Endothelial cell (in vitro differentiated cells): ENCODE measurements at regions not wholly inside any gene's neighbourhood (a gene's known extent, or its start where the extent isn't known, plus 50 kb on each side); places are given as distances from the start of the nearest gene placed in this dataset.

ENCODE experiments used
- DNase-seq: peaks from one replicate; pipeline ENCODE4 v3.0.0; 2021; ENCODE audit warnings: low spot score
- H3K27ac Mint-ChIP-seq: one replicate; pipeline ENCODE4 v1.8.0; 2021; ENCODE audit warnings: mixed read lengths, inconsistent platforms; ENCODE audit not compliant: unreplicated experiment
- H3K27me3 Mint-ChIP-seq: one replicate; pipeline ENCODE4 v1.8.0; 2021; ENCODE audit warnings: mild to moderate bottlenecking, moderate library complexity, mixed read lengths, inconsistent platforms; ENCODE audit not compliant: unreplicated experiment
- H3K36me3 Mint-ChIP-seq: one replicate; pipeline ENCODE4 v1.8.0; 2021; ENCODE audit warnings: mild to moderate bottlenecking, low read depth, mixed read lengths, inconsistent platforms; ENCODE audit not compliant: unreplicated experiment
- H3K4me1 Mint-ChIP-seq: one replicate; pipeline ENCODE4 v1.8.0; 2021; ENCODE audit warnings: mild to moderate bottlenecking, mixed read lengths, inconsistent platforms; ENCODE audit not compliant: unreplicated experiment
- H3K4me3 Mint-ChIP-seq: one replicate; pipeline ENCODE4 v1.8.0; 2021; ENCODE audit warnings: mild to moderate bottlenecking, mixed read lengths, inconsistent platforms; ENCODE audit not compliant: unreplicated experiment
- H3K9me3 Mint-ChIP-seq: one replicate; pipeline ENCODE4 v1.8.0; 2021; ENCODE audit warnings: mixed read lengths, inconsistent platforms; ENCODE audit not compliant: unreplicated experiment
- CTCF ChIP-seq: fragments of 200-600 bp; sonication (generic); IDR thresholded peaks from one replicate; pipeline ENCODE4 v1.5.0; 2021; ENCODE audit warnings: antibody characterized with exemption; ENCODE audit not compliant: unreplicated experiment

GRCh38 chr9:104280178-104280560, 186.1 kb downstream of the SMC2 start:
- H3K27ac Mint-ChIP-seq = no peak overlapping the region

GRCh38 chr9:104280711-104281110, 186.6 kb downstream of the SMC2 start:
- Mint-ChIP-seq H3K4me1 (no peaks in the 10 kb centered on the region), H3K27ac (no peak overlapping the region), H3K9me3 (no peaks in the 10 kb centered on the region)

More at GRCh38 chr9:104280178-104280560, 186.1 kb downstream of the SMC2 start:
- DNase-seq = no peak
- Mint-ChIP-seq H3K9me3 (no peaks in the 10 kb centered on the region), H3K36me3 (no peaks in the 10 kb centered on the region), H3K27me3 (no peaks in the 10 kb centered on the region), H3K4me1 (no peaks in the 10 kb centered on the region), H3K4me3 (no peak overlapping the region)
- TF ChIP-seq CTCF = no peak

GRCh38 chr9:104286187-104286586, 192.1 kb downstream of the SMC2 start:
- TF ChIP-seq CTCF = no peak
- Mint-ChIP-seq H3K27ac (no peak overlapping the region), H3K9me3 (no peaks in the 10 kb centered on the region), H3K27me3 (no peaks in the 10 kb centered on the region), H3K4me3 (no peak overlapping the region), H3K4me1 (no peaks in the 10 kb centered on the region), H3K36me3 (no peaks in the 10 kb centered on the region)
- DNase-seq = no peak

More at GRCh38 chr9:104280711-104281110, 186.6 kb downstream of the SMC2 start:
- H3K4me3 Mint-ChIP-seq = no peak overlapping the region
- H3K36me3 Mint-ChIP-seq = no peaks in the 10 kb centered on the region
- DNase-seq = no peak
- no peak for TF ChIP-seq CTCF
- no peaks in the 10 kb centered on the region for H3K27me3 Mint-ChIP-seq

GRCh38 chr9:104286799-104287198, 192.7 kb downstream of the SMC2 start:
- no peak overlapping the region for H3K4me3 Mint-ChIP-seq
- no peaks in the 10 kb centered on the region for H3K36me3 Mint-ChIP-seq
- H3K9me3 Mint-ChIP-seq = no peaks in the 10 kb centered on the region
- no peak for DNase-seq
- H3K27ac Mint-ChIP-seq = no peak overlapping the region
- no peaks in the 10 kb centered on the region for H3K27me3 Mint-ChIP-seq
- TF ChIP-seq CTCF = no peak
- H3K4me1 Mint-ChIP-seq = no peaks in the 10 kb centered on the region

- Mint-ChIP-seq H3K9me3 (no peaks in the 10 kb centered on the region), H3K27ac (no peak overlapping the region), H3K36me3 (no peaks in the 10 kb centered on the region), H3K27me3 (no peaks in the 10 kb centered on the region), H3K4me1 (no peaks in the 10 kb centered on the region), H3K4me3 (no peak overlapping the region)
- DNase-seq = no peak
- no peak for TF ChIP-seq CTCF
Measured at GRCh38 chr9:104287253-104287878, 193.3 kb downstream of the SMC2 start.
